OCI-LY7 (cell line): ENCODE measurements at regions not wholly inside any gene's neighbourhood (a gene's known extent, or its start where the extent isn't known, plus 50 kb on each side); places are given as distances from the start of the nearest gene placed in this dataset.

ENCODE experiments used
- EZH2phosphoT487 ChIP-seq: fragments of 200-600 bp; sonication (generic); IDR thresholded peaks from 2 replicates; pipeline ENCODE4 v1.6.1; 2018; ENCODE audit warnings: low read depth, borderline replicate concordance, mild to moderate bottlenecking, mixed run types, antibody characterized with exemption, low read length, moderate library complexity, mixed read lengths
- TF ChIP-seq, protein P1 (sequence below): fragments of 200-600 bp; sonication (generic); conservative IDR thresholded peaks from 2 replicates; pipeline ENCODE4 v1.5.1; 2014; ENCODE audit warnings: mild to moderate bottlenecking, antibody characterized with exemption, low read length, moderate library complexity, mixed read lengths

DNA sequence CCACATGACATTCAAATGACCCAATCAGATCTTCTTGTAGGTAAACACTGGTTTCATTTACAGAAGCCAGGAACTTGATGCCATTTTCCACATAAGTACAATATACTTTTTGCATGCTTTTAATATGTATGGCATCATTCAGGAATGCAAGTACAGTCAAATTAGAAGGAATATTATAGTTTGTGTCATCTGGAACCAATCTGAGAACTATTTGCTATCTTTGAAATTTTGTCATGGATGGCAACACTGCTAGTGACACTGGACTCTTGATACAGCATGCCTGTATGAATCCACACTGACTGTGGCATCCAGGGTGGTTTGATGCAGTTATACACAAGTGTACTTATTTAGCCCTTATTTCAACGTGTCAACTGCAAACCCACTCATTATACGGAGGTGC is 141.6 kb downstream of the EBLN2 start:
- TF ChIP-seq, protein P1, sequence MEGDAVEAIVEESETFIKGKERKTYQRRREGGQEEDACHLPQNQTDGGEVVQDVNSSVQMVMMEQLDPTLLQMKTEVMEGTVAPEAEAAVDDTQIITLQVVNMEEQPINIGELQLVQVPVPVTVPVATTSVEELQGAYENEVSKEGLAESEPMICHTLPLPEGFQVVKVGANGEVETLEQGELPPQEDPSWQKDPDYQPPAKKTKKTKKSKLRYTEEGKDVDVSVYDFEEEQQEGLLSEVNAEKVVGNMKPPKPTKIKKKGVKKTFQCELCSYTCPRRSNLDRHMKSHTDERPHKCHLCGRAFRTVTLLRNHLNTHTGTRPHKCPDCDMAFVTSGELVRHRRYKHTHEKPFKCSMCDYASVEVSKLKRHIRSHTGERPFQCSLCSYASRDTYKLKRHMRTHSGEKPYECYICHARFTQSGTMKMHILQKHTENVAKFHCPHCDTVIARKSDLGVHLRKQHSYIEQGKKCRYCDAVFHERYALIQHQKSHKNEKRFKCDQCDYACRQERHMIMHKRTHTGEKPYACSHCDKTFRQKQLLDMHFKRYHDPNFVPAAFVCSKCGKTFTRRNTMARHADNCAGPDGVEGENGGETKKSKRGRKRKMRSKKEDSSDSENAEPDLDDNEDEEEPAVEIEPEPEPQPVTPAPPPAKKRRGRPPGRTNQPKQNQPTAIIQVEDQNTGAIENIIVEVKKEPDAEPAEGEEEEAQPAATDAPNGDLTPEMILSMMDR, result no peak
- no peak for TF ChIP-seq EZH2phosphoT487
